GM23338 (cell line): ENCODE measurements at regions not wholly inside any gene's neighbourhood (a gene's known extent, or its start where the extent isn't known, plus 50 kb on each side); places are given as distances from the start of the nearest gene placed in this dataset.

ENCODE experiments used
- ATAC-seq: fragments of 200-7000 bp; cut with Tn5 transposase; 3 replicates; pipeline ENCODE4 v1.9.1; 2020
- DNase-seq: peaks from one replicate; pipeline ENCODE4 v3.0.0-alpha.2; 2015; ENCODE audit warnings: low spot score
- H2AFZ ChIP-seq: fragments of 200-600 bp; sonication (generic); 2 replicates; pipeline ENCODE4 v1.8.0; 2016; ENCODE audit warnings: antibody characterized with exemption, mild to moderate bottlenecking, moderate library complexity
- H3F3A ChIP-seq: fragments of 200-600 bp; sonication (generic); replicated peaks from 2 replicates; pipeline ENCODE4 v1.8.0; 2017; ENCODE audit warnings: antibody characterized with exemption, mixed run types, low read depth
- H3K27ac ChIP-seq: fragments of 200-600 bp; sonication (generic); 2 replicates; pipeline ENCODE4 v1.6.1; 2016; ENCODE audit warnings: low read depth
- H3K27me3 ChIP-seq: fragments of 200-600 bp; sonication (generic); 2 replicates; pipeline ENCODE4 v1.8.0; 2016; ENCODE audit warnings: mild to moderate bottlenecking, mixed run types, moderate library complexity; ENCODE audit not compliant: insufficient read depth
- H3K36me3 ChIP-seq: fragments of 200-600 bp; sonication (generic); 2 replicates; pipeline ENCODE4 v1.8.0; 2016; ENCODE audit warnings: mild to moderate bottlenecking; ENCODE audit not compliant: insufficient read depth
- H3K4me1 ChIP-seq: fragments of 200-600 bp; sonication (generic); 2 replicates; pipeline ENCODE4 v1.8.0; 2016; ENCODE audit warnings: mild to moderate bottlenecking, moderate library complexity; ENCODE audit not compliant: insufficient read depth
- H3K4me2 ChIP-seq: fragments of 200-600 bp; sonication (generic); 2 replicates; pipeline ENCODE4 v1.7.1; 2017; ENCODE audit warnings: mixed run types
- H3K4me3 ChIP-seq: fragments of 200-600 bp; sonication (generic); 2 replicates; pipeline ENCODE4 v1.6.1; 2016; ENCODE audit warnings: mixed run types
- H3K79me2 ChIP-seq: fragments of 200-600 bp; sonication (generic); replicated peaks from 2 replicates; pipeline ENCODE4 v1.8.0; 2017; ENCODE audit warnings: mild to moderate bottlenecking; ENCODE audit not compliant: insufficient read depth
- H3K9me2 ChIP-seq: fragments of 200-600 bp; sonication (generic); 2 replicates; pipeline ENCODE4 v1.8.0; 2017; ENCODE audit not compliant: insufficient read depth
- H4K20me1 ChIP-seq: fragments of 200-600 bp; sonication (generic); replicated peaks from 2 replicates; pipeline ENCODE4 v1.8.0; 2017; ENCODE audit warnings: mild to moderate bottlenecking; ENCODE audit not compliant: insufficient read depth
- H3K27ac Mint-ChIP-seq: 2 replicates; pipeline ENCODE4 v1.8.0; 2020; ENCODE audit warnings: inconsistent platforms, mild to moderate bottlenecking, moderate library complexity, mixed read lengths
- H3K27me3 Mint-ChIP-seq: 3 replicates; pipeline ENCODE4 v1.8.0; 2022; ENCODE audit warnings: low read depth, mild to moderate bottlenecking, moderate library complexity, mixed read lengths, inconsistent platforms; ENCODE audit not compliant: insufficient read depth, poor library complexity
- H3K36me3 Mint-ChIP-seq: 3 replicates; pipeline ENCODE4 v1.8.0; 2021; ENCODE audit warnings: low read depth, mild to moderate bottlenecking, inconsistent platforms, moderate library complexity, mixed read lengths
- H3K4me1 Mint-ChIP-seq: 3 replicates; pipeline ENCODE4 v1.8.0; 2020; ENCODE audit warnings: mild to moderate bottlenecking, inconsistent platforms, mixed read lengths
- H3K4me3 Mint-ChIP-seq: 3 replicates; pipeline ENCODE4 v1.8.0; 2021; ENCODE audit warnings: moderate library complexity, mild to moderate bottlenecking, inconsistent platforms, mixed read lengths
- H3K9me3 Mint-ChIP-seq: 3 replicates; pipeline ENCODE4 v1.8.0; 2020; ENCODE audit warnings: moderate library complexity, mild to moderate bottlenecking, inconsistent platforms, mixed read lengths
- CREB1 ChIP-seq: fragments of 250-450 bp; sonication (Bioruptor Pico); IDR thresholded peaks from 2 replicates; pipeline ENCODE4 v1.5.0; 2020; ENCODE audit warnings: low read depth, mild to moderate bottlenecking, moderate library complexity
- EZH2 ChIP-seq: fragments of 200-600 bp; sonication (generic); IDR thresholded peaks from one replicate; pipeline ENCODE4 v1.8.0; 2017; ENCODE audit warnings: antibody characterized with exemption, mild to moderate bottlenecking, low read depth; ENCODE audit not compliant: unreplicated experiment
- EZH2phosphoT487 ChIP-seq: fragments of 200-600 bp; sonication (generic); IDR thresholded peaks from one replicate; pipeline ENCODE4 v1.8.1; 2018; ENCODE audit warnings: antibody characterized with exemption; ENCODE audit not compliant: unreplicated experiment
- JUNB ChIP-seq: IDR thresholded peaks from one replicate; pipeline ENCODE4 v1.6.1; 2016; ENCODE audit warnings: antibody characterized with exemption; ENCODE audit not compliant: unreplicated experiment
- NANOG ChIP-seq: IDR thresholded peaks from 2 replicates; pipeline ENCODE4 v1.6.1; 2016; ENCODE audit warnings: antibody characterized with exemption, borderline replicate concordance
- POLR2AphosphoS5 ChIP-seq: IDR thresholded peaks from 2 replicates; pipeline ENCODE4 v1.6.1; 2016; ENCODE audit warnings: antibody characterized with exemption, low read depth
- ZNF114 ChIP-seq: fragments of 250-450 bp; sonication (Bioruptor Pico); IDR thresholded peaks from 2 replicates; pipeline ENCODE4 v1.5.0; 2020; ENCODE audit warnings: mild to moderate bottlenecking, moderate library complexity
- ZNF331 ChIP-seq: fragments of 250-450 bp; sonication (Bioruptor Pico); IDR thresholded peaks from 2 replicates; pipeline ENCODE4 v1.5.0; 2020; ENCODE audit warnings: low read depth, mild to moderate bottlenecking, moderate library complexity
- TF ChIP-seq, protein P1 (sequence below), 2 experiments: fragments of 200-600 bp in 1 of 2; sonication (generic) in 1 of 2; conservative IDR thresholded peaks; 2 replicates each; pipeline versions ENCODE4 v1.5.1 to v1.6.1; 2016 to 2017; ENCODE audit warnings: antibody characterized with exemption in 2 of 2, low read depth in 2 of 2, mild to moderate bottlenecking in 2 of 2, moderate library complexity in 1 of 2
- TF ChIP-seq, protein P2 (sequence below): IDR thresholded peaks from one replicate; pipeline ENCODE4 v1.6.1; 2018; ENCODE audit warnings: antibody characterized with exemption; ENCODE audit not compliant: unreplicated experiment
- TF ChIP-seq, protein P3 (sequence below): fragments of 250-450 bp; sonication (Bioruptor Pico); IDR thresholded peaks from 2 replicates; pipeline ENCODE4 v1.5.0; 2020; ENCODE audit warnings: mild to moderate bottlenecking, moderate library complexity

DNA sequence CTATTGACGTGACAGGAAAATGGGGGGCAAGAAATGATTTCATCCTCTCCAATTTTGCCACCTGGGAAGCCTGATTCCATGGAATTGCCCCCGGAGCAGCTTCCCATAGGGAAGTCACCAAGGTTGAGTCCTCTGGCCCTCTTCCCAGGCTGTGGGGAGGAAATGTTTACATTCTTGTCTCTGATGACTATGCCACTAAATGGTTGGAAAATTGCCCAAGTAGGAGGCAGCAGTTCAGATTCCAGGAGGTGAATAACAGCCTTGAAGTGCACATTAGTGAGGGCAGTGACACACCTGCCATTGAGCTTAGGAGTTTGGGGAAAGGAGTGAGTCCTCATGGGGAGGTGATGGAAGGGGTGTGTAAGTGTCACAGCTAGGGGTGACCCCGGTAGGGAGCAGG, 449.2 kb upstream of the DCC start:
- Histone ChIP-seq H3K79me2 (no peaks in the 10 kb centered on the region), H3K4me2 (no peak overlapping the region), H3K36me3 (no peaks in the 10 kb centered on the region), H4K20me1 (no peaks in the 10 kb centered on the region), H3K9me2 (0 out of 2 replicates have a peak, but pooled peaks cover 10% of the 10 kb centered on the region), H3F3A (no peaks in the 10 kb centered on the region), H3K4me1 (no peaks in the 10 kb centered on the region), H3K27me3 (no peaks in the 10 kb centered on the region), H3K4me3 (no peak overlapping the region), H2AFZ (no peak overlapping the region), H3K27ac (no peak overlapping the region)
- ATAC-seq (no peak), DNase-seq (no peak)
- Mint-ChIP-seq H3K9me3 (no peaks in the 10 kb centered on the region), H3K27ac (no peak overlapping the region), H3K27me3 (no peaks in the 10 kb centered on the region), H3K36me3 (no peaks in the 10 kb centered on the region), H3K4me1 (no peaks in the 10 kb centered on the region), H3K4me3 (no peak overlapping the region)
- TF ChIP-seq, protein P1, sequence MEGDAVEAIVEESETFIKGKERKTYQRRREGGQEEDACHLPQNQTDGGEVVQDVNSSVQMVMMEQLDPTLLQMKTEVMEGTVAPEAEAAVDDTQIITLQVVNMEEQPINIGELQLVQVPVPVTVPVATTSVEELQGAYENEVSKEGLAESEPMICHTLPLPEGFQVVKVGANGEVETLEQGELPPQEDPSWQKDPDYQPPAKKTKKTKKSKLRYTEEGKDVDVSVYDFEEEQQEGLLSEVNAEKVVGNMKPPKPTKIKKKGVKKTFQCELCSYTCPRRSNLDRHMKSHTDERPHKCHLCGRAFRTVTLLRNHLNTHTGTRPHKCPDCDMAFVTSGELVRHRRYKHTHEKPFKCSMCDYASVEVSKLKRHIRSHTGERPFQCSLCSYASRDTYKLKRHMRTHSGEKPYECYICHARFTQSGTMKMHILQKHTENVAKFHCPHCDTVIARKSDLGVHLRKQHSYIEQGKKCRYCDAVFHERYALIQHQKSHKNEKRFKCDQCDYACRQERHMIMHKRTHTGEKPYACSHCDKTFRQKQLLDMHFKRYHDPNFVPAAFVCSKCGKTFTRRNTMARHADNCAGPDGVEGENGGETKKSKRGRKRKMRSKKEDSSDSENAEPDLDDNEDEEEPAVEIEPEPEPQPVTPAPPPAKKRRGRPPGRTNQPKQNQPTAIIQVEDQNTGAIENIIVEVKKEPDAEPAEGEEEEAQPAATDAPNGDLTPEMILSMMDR (conservative IDR thresholded peaks at IDR 0.05; ENCODE audit: low read depth in 2 of 2), result no peak
- TF ChIP-seq ZNF114 (CRISPR knock-in tag) (no peak), ZNF331 (CRISPR knock-in tag) (no peak), CREB1 (CRISPR knock-in tag) (no peak), EZH2phosphoT487 (no peak)
- TF ChIP-seq, protein P2, sequence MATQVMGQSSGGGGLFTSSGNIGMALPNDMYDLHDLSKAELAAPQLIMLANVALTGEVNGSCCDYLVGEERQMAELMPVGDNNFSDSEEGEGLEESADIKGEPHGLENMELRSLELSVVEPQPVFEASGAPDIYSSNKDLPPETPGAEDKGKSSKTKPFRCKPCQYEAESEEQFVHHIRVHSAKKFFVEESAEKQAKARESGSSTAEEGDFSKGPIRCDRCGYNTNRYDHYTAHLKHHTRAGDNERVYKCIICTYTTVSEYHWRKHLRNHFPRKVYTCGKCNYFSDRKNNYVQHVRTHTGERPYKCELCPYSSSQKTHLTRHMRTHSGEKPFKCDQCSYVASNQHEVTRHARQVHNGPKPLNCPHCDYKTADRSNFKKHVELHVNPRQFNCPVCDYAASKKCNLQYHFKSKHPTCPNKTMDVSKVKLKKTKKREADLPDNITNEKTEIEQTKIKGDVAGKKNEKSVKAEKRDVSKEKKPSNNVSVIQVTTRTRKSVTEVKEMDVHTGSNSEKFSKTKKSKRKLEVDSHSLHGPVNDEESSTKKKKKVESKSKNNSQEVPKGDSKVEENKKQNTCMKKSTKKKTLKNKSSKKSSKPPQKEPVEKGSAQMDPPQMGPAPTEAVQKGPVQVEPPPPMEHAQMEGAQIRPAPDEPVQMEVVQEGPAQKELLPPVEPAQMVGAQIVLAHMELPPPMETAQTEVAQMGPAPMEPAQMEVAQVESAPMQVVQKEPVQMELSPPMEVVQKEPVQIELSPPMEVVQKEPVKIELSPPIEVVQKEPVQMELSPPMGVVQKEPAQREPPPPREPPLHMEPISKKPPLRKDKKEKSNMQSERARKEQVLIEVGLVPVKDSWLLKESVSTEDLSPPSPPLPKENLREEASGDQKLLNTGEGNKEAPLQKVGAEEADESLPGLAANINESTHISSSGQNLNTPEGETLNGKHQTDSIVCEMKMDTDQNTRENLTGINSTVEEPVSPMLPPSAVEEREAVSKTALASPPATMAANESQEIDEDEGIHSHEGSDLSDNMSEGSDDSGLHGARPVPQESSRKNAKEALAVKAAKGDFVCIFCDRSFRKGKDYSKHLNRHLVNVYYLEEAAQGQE, result no peak

DNA sequence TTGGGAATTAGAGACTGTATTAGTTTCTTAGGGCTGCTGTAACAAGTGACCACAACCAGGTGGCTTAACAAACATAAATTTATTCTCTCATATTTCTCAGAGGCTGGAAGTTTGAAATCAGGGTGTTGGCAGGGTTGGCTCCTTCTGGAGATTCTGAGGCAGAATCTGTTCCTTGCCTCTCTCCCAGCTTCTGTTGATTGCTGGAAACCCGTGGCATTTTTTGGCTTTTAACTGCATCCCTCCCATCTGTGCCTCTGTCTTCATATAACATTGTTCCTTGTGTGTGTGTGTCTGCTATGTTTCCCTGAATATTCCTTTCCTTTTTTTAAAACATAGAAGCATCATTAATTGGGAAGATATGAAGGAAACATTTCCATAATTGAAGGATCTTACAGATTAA, 448.1 kb upstream of the DCC start:
- ATAC-seq (no peak), DNase-seq (no peak)
- H2AFZ ChIP-seq, result no peak overlapping the region
- no peaks in the 10 kb centered on the region for H3K36me3 ChIP-seq
- Mint-ChIP-seq H3K4me3 (no peak overlapping the region), H3K36me3 (no peaks in the 10 kb centered on the region), H3K4me1 (no peaks in the 10 kb centered on the region), H3K9me3 (no peaks in the 10 kb centered on the region), H3K27ac (no peak overlapping the region), H3K27me3 (no peaks in the 10 kb centered on the region)
- no peak overlapping the region for H3K4me2 ChIP-seq
- no peaks in the 10 kb centered on the region for H3K27me3 ChIP-seq
- H3K9me2 ChIP-seq, result 0 out of 2 replicates have a peak, but pooled peaks cover 10% of the 10 kb centered on the region
- no peaks in the 10 kb centered on the region for H4K20me1 ChIP-seq
- no peaks in the 10 kb centered on the region for H3K79me2 ChIP-seq
- H3K4me3 ChIP-seq, result no peak overlapping the region
- no peak overlapping the region for H3K27ac ChIP-seq
- no peaks in the 10 kb centered on the region for H3F3A ChIP-seq
- H3K4me1 ChIP-seq, result no peaks in the 10 kb centered on the region
- TF ChIP-seq EZH2, result no peak
- TF ChIP-seq ZNF331 (CRISPR knock-in tag), result no peak
- no peak for TF ChIP-seq JUNB
- TF ChIP-seq, protein P3, sequence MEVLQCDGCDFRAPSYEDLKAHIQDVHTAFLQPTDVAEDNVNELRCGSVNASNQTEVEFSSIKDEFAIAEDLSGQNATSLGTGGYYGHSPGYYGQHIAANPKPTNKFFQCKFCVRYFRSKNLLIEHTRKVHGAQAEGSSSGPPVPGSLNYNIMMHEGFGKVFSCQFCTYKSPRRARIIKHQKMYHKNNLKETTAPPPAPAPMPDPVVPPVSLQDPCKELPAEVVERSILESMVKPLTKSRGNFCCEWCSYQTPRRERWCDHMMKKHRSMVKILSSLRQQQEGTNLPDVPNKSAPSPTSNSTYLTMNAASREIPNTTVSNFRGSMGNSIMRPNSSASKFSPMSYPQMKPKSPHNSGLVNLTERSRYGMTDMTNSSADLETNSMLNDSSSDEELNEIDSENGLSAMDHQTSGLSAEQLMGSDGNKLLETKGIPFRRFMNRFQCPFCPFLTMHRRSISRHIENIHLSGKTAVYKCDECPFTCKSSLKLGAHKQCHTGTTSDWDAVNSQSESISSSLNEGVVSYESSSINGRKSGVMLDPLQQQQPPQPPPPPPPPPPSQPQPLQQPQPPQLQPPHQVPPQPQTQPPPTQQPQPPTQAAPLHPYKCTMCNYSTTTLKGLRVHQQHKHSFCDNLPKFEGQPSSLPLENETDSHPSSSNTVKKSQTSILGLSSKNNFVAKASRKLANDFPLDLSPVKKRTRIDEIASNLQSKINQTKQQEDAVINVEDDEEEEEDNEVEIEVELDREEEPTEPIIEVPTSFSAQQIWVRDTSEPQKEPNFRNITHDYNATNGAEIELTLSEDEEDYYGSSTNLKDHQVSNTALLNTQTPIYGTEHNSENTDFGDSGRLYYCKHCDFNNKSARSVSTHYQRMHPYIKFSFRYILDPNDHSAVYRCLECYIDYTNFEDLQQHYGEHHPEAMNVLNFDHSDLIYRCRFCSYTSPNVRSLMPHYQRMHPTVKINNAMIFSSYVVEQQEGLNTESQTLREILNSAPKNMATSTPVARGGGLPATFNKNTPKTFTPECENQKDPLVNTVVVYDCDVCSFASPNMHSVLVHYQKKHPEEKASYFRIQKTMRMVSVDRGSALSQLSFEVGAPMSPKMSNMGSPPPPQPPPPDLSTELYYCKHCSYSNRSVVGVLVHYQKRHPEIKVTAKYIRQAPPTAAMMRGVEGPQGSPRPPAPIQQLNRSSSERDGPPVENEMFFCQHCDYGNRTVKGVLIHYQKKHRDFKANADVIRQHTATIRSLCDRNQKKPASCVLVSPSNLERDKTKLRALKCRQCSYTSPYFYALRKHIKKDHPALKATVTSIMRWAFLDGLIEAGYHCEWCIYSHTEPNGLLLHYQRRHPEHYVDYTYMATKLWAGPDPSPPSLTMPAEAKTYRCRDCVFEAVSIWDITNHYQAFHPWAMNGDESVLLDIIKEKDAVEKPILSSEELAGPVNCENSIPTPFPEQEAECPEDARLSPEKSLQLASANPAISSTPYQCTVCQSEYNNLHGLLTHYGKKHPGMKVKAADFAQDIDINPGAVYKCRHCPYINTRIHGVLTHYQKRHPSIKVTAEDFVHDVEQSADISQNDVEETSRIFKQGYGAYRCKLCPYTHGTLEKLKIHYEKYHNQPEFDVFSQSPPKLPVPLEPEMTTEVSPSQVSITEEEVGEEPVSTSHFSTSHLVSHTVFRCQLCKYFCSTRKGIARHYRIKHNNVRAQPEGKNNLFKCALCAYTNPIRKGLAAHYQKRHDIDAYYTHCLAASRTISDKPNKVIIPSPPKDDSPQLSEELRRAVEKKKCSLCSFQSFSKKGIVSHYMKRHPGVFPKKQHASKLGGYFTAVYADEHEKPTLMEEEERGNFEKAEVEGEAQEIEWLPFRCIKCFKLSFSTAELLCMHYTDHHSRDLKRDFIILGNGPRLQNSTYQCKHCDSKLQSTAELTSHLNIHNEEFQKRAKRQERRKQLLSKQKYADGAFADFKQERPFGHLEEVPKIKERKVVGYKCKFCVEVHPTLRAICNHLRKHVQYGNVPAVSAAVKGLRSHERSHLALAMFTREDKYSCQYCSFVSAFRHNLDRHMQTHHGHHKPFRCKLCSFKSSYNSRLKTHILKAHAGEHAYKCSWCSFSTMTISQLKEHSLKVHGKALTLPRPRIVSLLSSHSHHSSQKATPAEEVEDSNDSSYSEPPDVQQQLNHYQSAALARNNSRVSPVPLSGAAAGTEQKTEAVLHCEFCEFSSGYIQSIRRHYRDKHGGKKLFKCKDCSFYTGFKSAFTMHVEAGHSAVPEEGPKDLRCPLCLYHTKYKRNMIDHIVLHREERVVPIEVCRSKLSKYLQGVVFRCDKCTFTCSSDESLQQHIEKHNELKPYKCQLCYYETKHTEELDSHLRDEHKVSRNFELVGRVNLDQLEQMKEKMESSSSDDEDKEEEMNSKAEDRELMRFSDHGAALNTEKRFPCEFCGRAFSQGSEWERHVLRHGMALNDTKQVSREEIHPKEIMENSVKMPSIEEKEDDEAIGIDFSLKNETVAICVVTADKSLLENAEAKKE, result no peak
- no peak for TF ChIP-seq NANOG
- no peak for TF ChIP-seq EZH2phosphoT487
- no peak for TF ChIP-seq POLR2AphosphoS5
